Ishikawa (cell line): ENCODE measurements at regions not wholly inside any gene's neighbourhood (a gene's known extent, or its start where the extent isn't known, plus 50 kb on each side); places are given as distances from the start of the nearest gene placed in this dataset.

ENCODE experiments used
- CEBPB ChIP-seq: IDR thresholded peaks from 2 replicates; pipeline ENCODE4 v1.6.1; 2012
- CREB1 ChIP-seq: IDR thresholded peaks from 2 replicates; pipeline ENCODE4 v1.6.1; 2012; ENCODE audit warnings: low read depth
- EGR1 ChIP-seq: IDR thresholded peaks from 2 replicates; pipeline ENCODE4 v1.6.1; 2012
- EP300 ChIP-seq: IDR thresholded peaks from 2 replicates; pipeline ENCODE4 v1.6.1; 2012; ENCODE audit warnings: borderline replicate concordance
- FOXM1 ChIP-seq: IDR thresholded peaks from 2 replicates; pipeline ENCODE4 v1.6.1; 2012; ENCODE audit warnings: low read depth, borderline replicate concordance
- NFIC ChIP-seq: IDR thresholded peaks from 2 replicates; pipeline ENCODE4 v1.6.1; 2012
- RAD21 ChIP-seq: IDR thresholded peaks from 2 replicates; pipeline ENCODE4 v1.6.1; 2012; ENCODE audit warnings: low read depth
- REST ChIP-seq: IDR thresholded peaks from 2 replicates; pipeline ENCODE4 v1.6.1; 2012; ENCODE audit warnings: low read depth, mild to moderate bottlenecking
- TAF1 ChIP-seq: IDR thresholded peaks from 2 replicates; pipeline ENCODE4 v1.6.1; 2012; ENCODE audit warnings: low read depth, mild to moderate bottlenecking
- TCF12 ChIP-seq: IDR thresholded peaks from 2 replicates; pipeline ENCODE4 v1.6.1; 2012; ENCODE audit warnings: low read depth
- TEAD4 ChIP-seq: IDR thresholded peaks from 2 replicates; pipeline ENCODE4 v1.6.1; 2012
- YY1 ChIP-seq: IDR thresholded peaks from 2 replicates; pipeline ENCODE4 v1.6.1; 2012; ENCODE audit warnings: low read depth
- ZBTB7A ChIP-seq: IDR thresholded peaks from 2 replicates; pipeline ENCODE4 v1.6.1; 2012; ENCODE audit warnings: low read depth
- TF ChIP-seq, protein P1 (sequence below): IDR thresholded peaks from 2 replicates; pipeline ENCODE4 v1.6.1; 2012
- TF ChIP-seq, protein P2 (sequence below): IDR thresholded peaks from 2 replicates; pipeline ENCODE4 v1.6.1; 2012

DNA sequence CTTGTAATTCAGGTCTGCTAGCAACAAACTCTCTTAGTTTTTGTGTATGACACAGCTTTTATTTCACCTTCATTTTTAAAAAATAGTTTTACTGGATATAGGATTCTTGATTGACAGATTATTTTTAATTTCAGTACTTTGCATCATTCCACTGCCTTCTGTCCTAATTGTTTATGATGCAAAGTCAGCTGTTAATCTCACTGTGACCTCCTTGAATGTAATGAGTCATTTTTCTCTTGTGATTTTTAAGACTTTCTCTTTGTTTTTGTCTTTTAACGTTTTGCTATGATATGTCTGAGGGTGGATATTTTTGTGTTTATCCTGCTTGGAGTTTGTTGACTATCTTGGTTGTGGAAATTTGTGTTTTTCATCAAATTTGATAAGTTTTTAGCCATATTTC, 126.3 kb upstream of the FBXO33 start:
- TF ChIP-seq, protein P1, sequence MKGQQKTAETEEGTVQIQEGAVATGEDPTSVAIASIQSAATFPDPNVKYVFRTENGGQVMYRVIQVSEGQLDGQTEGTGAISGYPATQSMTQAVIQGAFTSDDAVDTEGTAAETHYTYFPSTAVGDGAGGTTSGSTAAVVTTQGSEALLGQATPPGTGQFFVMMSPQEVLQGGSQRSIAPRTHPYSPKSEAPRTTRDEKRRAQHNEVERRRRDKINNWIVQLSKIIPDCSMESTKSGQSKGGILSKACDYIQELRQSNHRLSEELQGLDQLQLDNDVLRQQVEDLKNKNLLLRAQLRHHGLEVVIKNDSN = no peak
- TF ChIP-seq ZBTB7A (no peak), RAD21 (no peak), YY1 (no peak), TAF1 (no peak), EGR1 (no peak), NFIC (no peak), CREB1 (no peak)
- TF ChIP-seq, protein P2, sequence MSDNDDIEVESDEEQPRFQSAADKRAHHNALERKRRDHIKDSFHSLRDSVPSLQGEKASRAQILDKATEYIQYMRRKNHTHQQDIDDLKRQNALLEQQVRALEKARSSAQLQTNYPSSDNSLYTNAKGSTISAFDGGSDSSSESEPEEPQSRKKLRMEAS = no peak

DNA sequence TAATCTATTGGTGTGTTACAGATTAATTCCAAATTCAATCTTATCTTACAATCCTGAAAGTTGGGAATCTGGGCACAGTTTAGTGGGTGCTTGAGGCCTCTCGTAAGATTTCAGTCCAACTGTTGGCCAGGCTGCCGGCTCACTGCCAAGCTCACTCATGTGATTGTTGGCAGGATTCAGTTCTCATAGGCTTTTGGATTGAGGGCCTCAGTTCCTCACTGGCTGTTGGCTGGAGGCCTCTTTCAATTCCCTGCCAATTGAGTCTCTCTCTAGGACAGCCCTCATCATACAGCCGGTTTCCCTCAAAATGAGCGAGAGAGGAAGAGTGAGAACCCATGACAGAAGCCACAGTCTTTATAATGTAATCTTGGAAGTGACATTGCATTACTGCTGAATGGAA, 123.5 kb upstream of the FBXO33 start:
- TF ChIP-seq REST (no peak), YY1 (no peak), TAF1 (no peak), EGR1 (no peak), TCF12 (no peak), CREB1 (no peak), ZBTB7A (no peak), FOXM1 (no peak), CEBPB (no peak), TEAD4 (no peak), NFIC (no peak), EP300 (no peak), RAD21 (no peak)
- TF ChIP-seq, protein P1 = no peak

DNA sequence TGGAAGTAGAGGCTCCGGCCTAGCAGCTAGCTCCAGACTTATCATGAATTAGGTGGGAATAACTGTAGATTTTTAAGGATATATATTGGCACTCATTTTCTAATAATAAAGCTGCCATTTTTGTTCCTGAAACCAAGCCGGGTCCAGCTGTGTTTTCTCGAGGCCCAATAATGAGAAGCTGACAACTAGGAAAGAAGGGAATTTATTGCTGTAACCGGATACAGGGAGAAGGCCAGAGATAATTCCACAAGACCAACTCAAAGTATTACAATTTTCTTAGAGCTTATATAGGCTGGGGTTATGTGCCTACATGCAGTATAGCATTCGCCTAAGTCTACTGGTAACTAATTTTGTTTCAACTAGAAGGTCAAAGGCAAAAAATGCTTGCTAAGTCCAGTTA, 122.3 kb upstream of the FBXO33 start:
- TF ChIP-seq EP300 (no peak), YY1 (no peak), CEBPB (no peak), TEAD4 (no peak), TAF1 (no peak), CREB1 (no peak), ZBTB7A (no peak), NFIC (no peak), TCF12 (no peak), EGR1 (no peak), REST (no peak), FOXM1 (no peak), RAD21 (no peak)
- TF ChIP-seq, protein P1 = no peak
- TF ChIP-seq, protein P2 = no peak

DNA sequence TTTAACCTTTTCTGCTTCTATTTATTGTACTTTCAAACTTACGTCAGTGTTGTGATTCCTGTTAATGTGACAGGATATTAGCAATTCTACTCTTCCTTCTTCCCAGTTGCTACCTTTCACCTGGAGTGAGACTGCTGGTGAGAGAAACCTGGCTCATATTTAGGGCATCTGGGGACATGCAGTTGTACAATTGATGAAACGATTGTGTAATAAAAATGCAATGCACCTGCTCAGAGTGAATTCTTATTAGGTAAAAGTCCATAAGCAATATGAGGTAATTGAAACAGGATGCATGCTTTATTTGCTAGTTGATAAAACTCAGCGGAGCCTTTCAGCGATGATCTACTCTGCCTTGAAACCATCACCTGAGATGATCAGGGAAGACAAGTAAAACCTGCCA, 116.1 kb upstream of the FBXO33 start:
- TF ChIP-seq REST = no peak
- no peak for TF ChIP-seq EP300
- no peak for TF ChIP-seq NFIC
- no peak for TF ChIP-seq CEBPB
- no peak for TF ChIP-seq TAF1
- no peak for TF ChIP-seq CREB1
- no peak for TF ChIP-seq TEAD4
- TF ChIP-seq ZBTB7A = no peak
- TF ChIP-seq YY1 = no peak
- TF ChIP-seq TCF12 = no peak
- no peak for TF ChIP-seq FOXM1
- TF ChIP-seq, protein P1 = no peak
- no peak for TF ChIP-seq EGR1
- no peak for TF ChIP-seq RAD21
- TF ChIP-seq, protein P2 = no peak
